ENCODE measurements at regions not wholly inside any gene's neighbourhood (a gene's known extent, or its start where the extent isn't known, plus 50 kb on each side); places are given as distances from the start of the nearest gene placed in this dataset.

DNA sequence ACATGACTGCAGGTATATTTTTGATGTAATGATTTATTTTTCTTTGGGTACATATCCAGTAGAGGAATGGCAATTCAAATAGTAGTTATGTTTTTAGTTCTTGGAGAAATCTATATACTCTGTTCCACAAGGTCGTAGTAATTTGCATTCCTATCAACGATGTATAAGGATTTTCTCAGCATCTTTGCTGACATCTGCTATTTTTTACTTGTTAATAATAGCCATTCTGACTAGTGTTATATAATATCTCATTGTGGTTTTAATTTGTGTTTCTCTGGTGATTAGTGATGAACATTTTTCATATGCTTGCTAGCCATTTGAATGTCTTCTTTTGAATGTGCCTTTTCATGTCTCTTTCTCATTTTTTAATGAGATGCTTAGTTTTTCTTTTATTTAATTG lies 292.1 kb upstream of the RGS18 start:
- no peaks in the 10 kb centered on the region for H3K4me1 Mint-ChIP-seq (ENCODE audit: low read depth)
- TF ChIP-seq, protein P1, sequence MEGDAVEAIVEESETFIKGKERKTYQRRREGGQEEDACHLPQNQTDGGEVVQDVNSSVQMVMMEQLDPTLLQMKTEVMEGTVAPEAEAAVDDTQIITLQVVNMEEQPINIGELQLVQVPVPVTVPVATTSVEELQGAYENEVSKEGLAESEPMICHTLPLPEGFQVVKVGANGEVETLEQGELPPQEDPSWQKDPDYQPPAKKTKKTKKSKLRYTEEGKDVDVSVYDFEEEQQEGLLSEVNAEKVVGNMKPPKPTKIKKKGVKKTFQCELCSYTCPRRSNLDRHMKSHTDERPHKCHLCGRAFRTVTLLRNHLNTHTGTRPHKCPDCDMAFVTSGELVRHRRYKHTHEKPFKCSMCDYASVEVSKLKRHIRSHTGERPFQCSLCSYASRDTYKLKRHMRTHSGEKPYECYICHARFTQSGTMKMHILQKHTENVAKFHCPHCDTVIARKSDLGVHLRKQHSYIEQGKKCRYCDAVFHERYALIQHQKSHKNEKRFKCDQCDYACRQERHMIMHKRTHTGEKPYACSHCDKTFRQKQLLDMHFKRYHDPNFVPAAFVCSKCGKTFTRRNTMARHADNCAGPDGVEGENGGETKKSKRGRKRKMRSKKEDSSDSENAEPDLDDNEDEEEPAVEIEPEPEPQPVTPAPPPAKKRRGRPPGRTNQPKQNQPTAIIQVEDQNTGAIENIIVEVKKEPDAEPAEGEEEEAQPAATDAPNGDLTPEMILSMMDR (IDR thresholded peaks at IDR 0.05), result no peak
- no peaks in the 10 kb centered on the region for H3K36me3 Mint-ChIP-seq (ENCODE audit: low read depth)
- peaks cover 33% of the 10 kb centered on the region for H3K9me3 Mint-ChIP-seq
- no peak overlapping the region for H3K27ac Mint-ChIP-seq
- H3K27me3 Mint-ChIP-seq (ENCODE audit: insufficient read depth), result no peaks in the 10 kb centered on the region
- DNase-seq, result no peak
- H3K4me3 Mint-ChIP-seq, result no peak overlapping the region

DNA sequence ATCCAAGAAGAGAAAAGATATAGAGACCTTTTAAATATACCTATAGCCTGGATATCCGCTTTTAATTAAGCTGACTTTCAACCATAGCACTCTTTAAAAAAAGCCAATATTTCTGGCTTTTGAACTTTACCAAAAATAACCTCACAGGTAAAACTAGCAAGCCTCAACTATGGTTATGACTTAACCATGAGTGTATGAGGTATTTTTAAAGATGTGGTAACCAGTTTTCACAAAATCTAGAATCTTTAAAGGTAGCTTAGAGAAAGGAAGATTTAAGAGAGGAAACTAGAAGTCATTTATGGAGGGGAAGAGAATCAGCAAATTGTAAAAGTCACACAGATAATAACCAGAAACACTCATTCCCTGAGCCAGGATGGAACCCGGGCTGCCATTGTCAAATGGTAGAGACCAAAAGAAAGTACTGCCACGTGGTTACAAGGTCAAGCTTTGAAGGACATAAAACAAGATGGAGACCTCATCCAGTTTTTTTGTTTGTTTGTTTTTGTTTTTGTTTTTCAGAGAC lies 288.4 kb upstream of the RGS18 start:
- TF ChIP-seq, protein P1 (IDR thresholded peaks at IDR 0.05), result no peak
- DNase-seq, result no peak
- Mint-ChIP-seq H3K36me3 (ENCODE audit: low read depth) (no peaks in the 10 kb centered on the region), H3K4me3 (no peak overlapping the region), H3K4me1 (ENCODE audit: low read depth) (no peaks in the 10 kb centered on the region), H3K27me3 (ENCODE audit: insufficient read depth) (no peaks in the 10 kb centered on the region), H3K27ac (no peak overlapping the region), H3K9me3 (peaks cover 26% of the 10 kb centered on the region)

GRCh38 chr1:191870490-191870889 lies 287.8 kb upstream of the RGS18 start:
- no peaks in the 10 kb centered on the region for H3K4me1 Mint-ChIP-seq (ENCODE audit: low read depth)
- TF ChIP-seq, protein P1 (IDR thresholded peaks at IDR 0.05), result no peak
- peaks cover 26% of the 10 kb centered on the region for H3K9me3 Mint-ChIP-seq
- no peaks in the 10 kb centered on the region for H3K27me3 Mint-ChIP-seq (ENCODE audit: insufficient read depth)
- no peak overlapping the region for H3K4me3 Mint-ChIP-seq
- DNase-seq, result no peak
- no peak overlapping the region for H3K27ac Mint-ChIP-seq
- no peaks in the 10 kb centered on the region for H3K36me3 Mint-ChIP-seq (ENCODE audit: low read depth)

DNA sequence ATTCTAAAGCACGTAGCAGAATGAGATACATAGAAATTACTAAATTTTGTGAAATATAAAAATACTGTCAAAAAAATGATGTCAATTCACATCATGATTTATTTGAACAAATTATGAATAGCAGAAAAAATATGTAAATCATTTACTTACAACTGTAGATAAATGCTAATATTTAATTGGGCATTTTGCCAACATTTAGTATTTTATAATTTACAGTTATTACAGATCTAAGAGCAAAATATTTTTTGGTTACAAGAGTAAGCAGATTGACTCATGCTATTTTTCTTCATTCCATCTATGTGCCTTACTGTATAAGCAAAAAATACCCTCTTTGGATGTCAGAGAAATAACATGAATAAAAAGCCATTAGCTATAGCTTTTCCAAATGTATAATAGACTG lies 282.3 kb upstream of the RGS18 start:
- H3K36me3 Mint-ChIP-seq (ENCODE audit: low read depth), result no peaks in the 10 kb centered on the region
- no peaks in the 10 kb centered on the region for H3K4me1 Mint-ChIP-seq (ENCODE audit: low read depth)
- no peak overlapping the region for H3K4me3 Mint-ChIP-seq
- TF ChIP-seq, protein P1 (IDR thresholded peaks at IDR 0.05), result no peak
- H3K9me3 Mint-ChIP-seq, result peaks cover 14% of the 10 kb centered on the region; the same call in 1 of the 2 replicates
- no peak overlapping the region for H3K27ac Mint-ChIP-seq
- DNase-seq, result no peak
- H3K27me3 Mint-ChIP-seq (ENCODE audit: insufficient read depth), result no peaks in the 10 kb centered on the region

DNA sequence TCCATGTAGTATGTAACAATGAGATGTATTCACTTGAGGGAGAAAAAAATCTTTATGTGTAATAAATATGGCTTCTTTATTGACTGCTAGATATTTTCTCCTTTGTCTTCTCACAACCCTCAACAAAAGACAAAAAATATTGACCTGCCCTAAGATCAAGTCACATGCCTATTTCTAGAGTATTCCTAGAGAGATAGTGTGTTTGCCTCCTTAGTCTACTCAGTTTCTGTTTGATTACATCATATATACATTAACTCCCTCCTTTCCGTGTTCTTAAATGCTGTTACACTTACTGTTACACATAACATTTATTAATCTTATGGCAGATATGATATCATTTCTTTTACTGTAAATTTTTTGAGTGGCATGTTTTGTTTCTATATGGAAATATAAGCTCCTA lies 281.6 kb upstream of the RGS18 start:
- Mint-ChIP-seq H3K36me3 (ENCODE audit: low read depth) (no peaks in the 10 kb centered on the region), H3K27me3 (ENCODE audit: insufficient read depth) (no peaks in the 10 kb centered on the region), H3K9me3 (peaks cover 13% of the 10 kb centered on the region; the same call in 1 of the 2 replicates), H3K4me3 (no peak overlapping the region), H3K27ac (no peak overlapping the region), H3K4me1 (ENCODE audit: low read depth) (no peaks in the 10 kb centered on the region)
- DNase-seq, result no peak
- TF ChIP-seq, protein P1 (IDR thresholded peaks at IDR 0.05), result no peak

DNA sequence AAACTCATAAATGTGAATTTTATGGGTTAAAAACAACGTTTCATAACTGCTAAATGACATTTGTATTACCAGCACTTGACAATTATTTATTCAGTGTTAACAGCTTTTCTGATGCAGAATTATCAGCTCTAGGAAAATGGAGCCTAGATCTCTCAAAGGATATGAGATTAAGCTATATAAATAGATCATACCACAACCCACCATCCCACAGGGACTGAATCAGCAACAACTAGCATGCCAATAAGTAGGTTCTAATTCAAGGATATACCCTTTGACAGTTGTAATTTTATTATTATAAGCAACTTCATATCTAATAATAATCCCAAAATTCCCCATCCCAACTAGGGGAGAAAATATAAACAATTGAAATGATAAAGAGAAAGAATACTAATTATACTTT lies 275.4 kb upstream of the RGS18 start:
- DNase-seq, result no peak
- no peaks in the 10 kb centered on the region for H3K27me3 Mint-ChIP-seq (ENCODE audit: insufficient read depth)

More for the DNA sequence above, 275.4 kb upstream of the RGS18 start:
- Mint-ChIP-seq H3K9me3 (peaks cover 4% of the 10 kb centered on the region; the same call in 1 of the 2 replicates), H3K36me3 (ENCODE audit: low read depth) (no peaks in the 10 kb centered on the region), H3K4me3 (no peak overlapping the region), H3K4me1 (ENCODE audit: low read depth) (no peaks in the 10 kb centered on the region), H3K27ac (no peak overlapping the region)
- TF ChIP-seq, protein P1 (IDR thresholded peaks at IDR 0.05), result no peak
